IMR-90 (cell line): ENCODE measurements at regions not wholly inside any gene's neighbourhood (a gene's known extent, or its start where the extent isn't known, plus 50 kb on each side); places are given as distances from the start of the nearest gene placed in this dataset.

Source experiments
- ATAC-seq: fragments of 200-7000 bp; cut with Tn5 transposase; 2 replicates; pipeline ENCODE4 v1.9.1; 2020; ENCODE audit warnings: low read depth, mild to moderate bottlenecking, moderate library complexity
- BruUV-seq: library from RNA; stranded (reverse); fragments of 400-500 nt; replicated peaks from 2 replicates; lab custom pipeline; 2021; lab: Mats Ljungman, UMichigan
- CTCF ChIA-PET: fragments of 300-600 bp; formaldehyde crosslinking; extraction: SDS; loops from one replicate; lab custom pipeline; 2021; ENCODE audit warnings: antibody characterized with exemption; lab: Yijun Ruan, JAX
- POLR2A ChIA-PET: fragments of 300-600 bp; sonication (Branson Sonifier 250); formaldehyde crosslinking; loops from one replicate; lab custom pipeline; 2022; ENCODE audit warnings: antibody characterized with exemption; ENCODE audit not compliant: unreplicated experiment; lab: Charles Lee
- DNase-seq: peaks from one replicate; pipeline ENCODE4 v3.0.0; 2013
- H2AFZ ChIP-seq: replicated peaks from 2 replicates; pipeline ENCODE3; 2013; ENCODE audit warnings: low read length, mild to moderate bottlenecking; ENCODE audit not compliant: poor library complexity
- H2AK5ac ChIP-seq: 2 replicates; pipeline ENCODE4 v1.6.1; 2013; ENCODE audit warnings: low read depth, low read length, inconsistent platforms
- H2AK9ac ChIP-seq: replicated peaks from 2 replicates; pipeline ENCODE3; 2013; ENCODE audit warnings: mild to moderate bottlenecking, low read depth, low read length, moderate library complexity; ENCODE audit not compliant: poor library complexity
- H2BK120ac ChIP-seq: 2 replicates; pipeline ENCODE4 v1.6.1; 2013; ENCODE audit warnings: low read depth, low read length, inconsistent platforms
- H2BK15ac ChIP-seq: 3 replicates; pipeline ENCODE4 v1.6.1; 2013; ENCODE audit warnings: low read depth, low read length, inconsistent platforms
- H2BK20ac ChIP-seq: 2 replicates; pipeline ENCODE4 v1.6.1; 2013; ENCODE audit warnings: low read depth, mild to moderate bottlenecking, inconsistent platforms, low read length, moderate library complexity
- H2BK5ac ChIP-seq: 2 replicates; pipeline ENCODE4 v1.6.1; 2013; ENCODE audit warnings: mild to moderate bottlenecking, low read depth, low read length, inconsistent platforms; ENCODE audit not compliant: poor library complexity, severe bottlenecking
- H3K14ac ChIP-seq: replicated peaks from 2 replicates; pipeline ENCODE4 v1.6.1; 2013; ENCODE audit warnings: low read depth, low read length, inconsistent platforms
- H3K18ac ChIP-seq: 2 replicates; pipeline ENCODE4 v1.6.1; 2013; ENCODE audit warnings: low read depth, low read length, control low read depth
- H3K23ac ChIP-seq: 2 replicates; pipeline ENCODE4 v1.6.1; 2013; ENCODE audit warnings: low read depth, low read length, inconsistent platforms
- H3K27ac ChIP-seq: 2 replicates; pipeline ENCODE4 v1.5.1; 2013; ENCODE audit warnings: mild to moderate bottlenecking, control low read depth, low read length; ENCODE audit not compliant: insufficient read depth
- H3K27me3 ChIP-seq: 2 replicates; pipeline ENCODE4 v1.6.1; 2013; ENCODE audit warnings: low read length; ENCODE audit not compliant: control insufficient read depth, insufficient read depth
- H3K36me3 ChIP-seq: 2 replicates; pipeline ENCODE4 v1.6.1; 2013; ENCODE audit warnings: low read length, mixed read lengths; ENCODE audit not compliant: control insufficient read depth, insufficient read depth
- H3K4ac ChIP-seq: 2 replicates; pipeline ENCODE4 v1.6.1; 2013; ENCODE audit warnings: low read depth, low read length, inconsistent platforms
- H3K4me1 ChIP-seq: 2 replicates; pipeline ENCODE4 v1.6.1; 2013; ENCODE audit warnings: low read length, mixed read lengths; ENCODE audit not compliant: control insufficient read depth, insufficient read depth
- H3K4me2 ChIP-seq: 2 replicates; pipeline ENCODE4 v1.6.1; 2013; ENCODE audit warnings: low read depth, mild to moderate bottlenecking, control low read depth, low read length, moderate library complexity
- H3K4me3 ChIP-seq: 2 replicates; pipeline ENCODE4 v1.5.1; 2013; ENCODE audit warnings: low read depth, mild to moderate bottlenecking, control low read depth, low read length, moderate library complexity; ENCODE audit not compliant: insufficient read depth
- H3K56ac ChIP-seq: 2 replicates; pipeline ENCODE4 v1.6.1; 2013; ENCODE audit warnings: low read length, inconsistent platforms; ENCODE audit not compliant: insufficient read depth; ENCODE audit errors: extremely low read depth
- H3K79me1 ChIP-seq, 2 experiments: 2 replicates each; pipeline ENCODE4 v1.6.1; 2013; ENCODE audit warnings: low read length in 2 of 2, inconsistent platforms in 1 of 2, low read depth in 1 of 2
- H3K9ac ChIP-seq: 2 replicates; pipeline ENCODE4 v1.6.1; 2013; ENCODE audit warnings: low read depth, low read length, control low read depth
- H3K9me1 ChIP-seq: 2 replicates; pipeline ENCODE4 v1.6.1; 2013; ENCODE audit warnings: low read length, inconsistent platforms; ENCODE audit not compliant: insufficient read depth
- H3K9me3 ChIP-seq: 2 replicates; pipeline ENCODE4 v1.6.1; 2013; ENCODE audit warnings: low read length; ENCODE audit not compliant: control insufficient read depth, insufficient read depth
- H4K20me1 ChIP-seq: 2 replicates; pipeline ENCODE4 v1.6.1; 2013; ENCODE audit warnings: low read length, inconsistent platforms; ENCODE audit not compliant: insufficient read depth
- H4K5ac ChIP-seq: 2 replicates; pipeline ENCODE4 v1.6.1; 2013; ENCODE audit warnings: mild to moderate bottlenecking, low read depth, low read length, control low read depth
- H4K8ac ChIP-seq, 2 experiments: 2 replicates each; pipeline ENCODE4 v1.6.1; 2013; ENCODE audit warnings: low read depth in 2 of 2, low read length in 2 of 2, control low read depth in 1 of 2, inconsistent platforms in 1 of 2
- H4K91ac ChIP-seq: 2 replicates; pipeline ENCODE4 v1.6.1; 2013; ENCODE audit warnings: low read depth, low read length, inconsistent platforms; ENCODE audit not compliant: insufficient read depth
- BHLHE40 ChIP-seq: fragments of 150-350 bp; IDR thresholded peaks from 2 replicates; pipeline ENCODE4 v1.6.1; 2016; ENCODE audit warnings: mild to moderate bottlenecking, low read depth, low read length
- CEBPB ChIP-seq: IDR thresholded peaks from 2 replicates; pipeline ENCODE4 v1.6.1; 2012; ENCODE audit warnings: low read depth, low read length, improper control_type of control experiment
- CHD1 ChIP-seq: IDR thresholded peaks from 2 replicates; pipeline ENCODE4 v1.6.1; 2012; ENCODE audit warnings: low read depth, low read length, improper control_type of control experiment
- CTCF ChIP-seq: conservative IDR thresholded peaks from 2 replicates; pipeline ENCODE4 v1.5.1; 2012; ENCODE audit warnings: mild to moderate bottlenecking, low read depth, low read length, improper control_type of control experiment
- ELK1 ChIP-seq: fragments of 150-350 bp; IDR thresholded peaks from 2 replicates; pipeline ENCODE4 v1.6.1; 2016; ENCODE audit warnings: low read depth, mild to moderate bottlenecking, low read length, moderate library complexity, borderline replicate concordance
- FOS ChIP-seq: fragments of 150-350 bp; IDR thresholded peaks from 2 replicates; pipeline ENCODE4 v1.6.1; 2016; ENCODE audit warnings: low read depth, low read length
- MAFK ChIP-seq: IDR thresholded peaks from 2 replicates; pipeline ENCODE4 v1.6.1; 2012; ENCODE audit warnings: low read depth, low read length, improper control_type of control experiment
- MAZ ChIP-seq: IDR thresholded peaks from 2 replicates; pipeline ENCODE4 v1.6.1; 2012; ENCODE audit warnings: low read depth, mild to moderate bottlenecking, low read length, improper control_type of control experiment, moderate library complexity, borderline replicate concordance
- MXI1 ChIP-seq: IDR thresholded peaks from 2 replicates; pipeline ENCODE4 v1.6.1; 2012; ENCODE audit warnings: low read depth, mild to moderate bottlenecking, low read length, moderate library complexity, borderline replicate concordance
- NFE2L2 ChIP-seq: fragments of 150-350 bp; IDR thresholded peaks from 2 replicates; pipeline ENCODE4 v1.6.1; 2016; ENCODE audit warnings: low read depth, mild to moderate bottlenecking, low read length
- POLR2A ChIP-seq: IDR thresholded peaks from 2 replicates; pipeline ENCODE4 v1.6.1; 2012; ENCODE audit warnings: mild to moderate bottlenecking, low read depth, low read length
- RAD21 ChIP-seq: IDR thresholded peaks from 2 replicates; pipeline ENCODE4 v1.6.1; 2012; ENCODE audit warnings: low read length, improper control_type of control experiment
- RCOR1 ChIP-seq: IDR thresholded peaks from 2 replicates; pipeline ENCODE4 v1.6.1; 2012; ENCODE audit warnings: mild to moderate bottlenecking, low read length, improper control_type of control experiment; ENCODE audit not compliant: insufficient replicate concordance
- RFX5 ChIP-seq: IDR thresholded peaks from 2 replicates; pipeline ENCODE4 v1.8.0; 2012; ENCODE audit warnings: low read depth, mild to moderate bottlenecking, low read length, moderate library complexity
- SMC3 ChIP-seq: fragments of 150-350 bp; IDR thresholded peaks from 2 replicates; pipeline ENCODE4 v1.6.1; 2016; ENCODE audit warnings: low read depth, mild to moderate bottlenecking, antibody characterized with exemption, low read length, moderate library complexity
- USF2 ChIP-seq: fragments of 150-350 bp; IDR thresholded peaks from 2 replicates; pipeline ENCODE4 v1.6.1; 2017; ENCODE audit warnings: mild to moderate bottlenecking, antibody characterized with exemption, low read length, low read depth
- WGBS, 2 experiments: methylation state at CpG; one replicate each; pipeline versions ENCODE4 v1.1.5 to v1.1.7; 2013; ENCODE audit warnings: missing lambda C conversion rate in 2 of 2; ENCODE audit not compliant: insufficient read length in 1 of 2; ENCODE audit errors: extremely low coverage in 2 of 2; 5-methylcytosine and 5-hydroxymethylcytosine counted together
- dilution Hi-C: fragments of 300-500 bp; cut with HindIII; formaldehyde crosslinking; loops from one replicate; pipeline ENCODE4 v1.14.3; 2018; ENCODE audit warnings: low sequenced_read_pairs; ENCODE audit not compliant: unreplicated experiment
- in situ Hi-C: fragments of 300-500 bp; cut with MboI; formaldehyde crosslinking; loops from 3 replicates; pipeline ENCODE4 v1.14.3; 2019; ENCODE audit warnings: low sequenced_read_pairs, inconsistent platforms, mixed read lengths
- intact Hi-C: fragments of 100-400 bp; cut with micrococcal nuclease; formaldehyde crosslinking; loops from 2 replicates; pipeline ENCODE4 v1.10.0; 2022

GRCh38 chr10:3950676-3951275 is 165.8 kb upstream of the KLF6 start:
- H3K9me1 ChIP-seq, result peaks cover 5% of the 10 kb centered on the region; the same call in 1 of the 2 replicates
- in situ Hi-C loops, result no loop called here
- no peak overlapping the region for H2AK9ac ChIP-seq
- no peak overlapping the region for H2BK120ac ChIP-seq
- intact Hi-C loops, result no loop called here
- DNase-seq (no peak), ATAC-seq (no peak)
- H2AFZ ChIP-seq, result no peak overlapping the region
- no peak overlapping the region for H4K8ac ChIP-seq
- no peak overlapping the region for H3K4ac ChIP-seq
- no peak overlapping the region for H3K4me3 ChIP-seq
- POLR2A ChIA-PET, result no interaction called here
- H3K18ac ChIP-seq, result no peak overlapping the region
- H3K27me3 ChIP-seq, result no peaks in the 10 kb centered on the region
- H2BK5ac ChIP-seq, result no peak overlapping the region
- H2BK20ac ChIP-seq, result no peak overlapping the region
- peaks cover 5% of the 10 kb centered on the region for H3K4me1 ChIP-seq
- H2AK5ac ChIP-seq, result no peak overlapping the region
- CTCF ChIA-PET, result no interaction called here
- TF ChIP-seq RCOR1, result no peak
- no peak for TF ChIP-seq BHLHE40
- TF ChIP-seq RFX5, result no peak
- no peak for TF ChIP-seq POLR2A
- no peak for TF ChIP-seq FOS
- no peak for TF ChIP-seq CHD1
- no peak for TF ChIP-seq CEBPB
- no peak for TF ChIP-seq NFE2L2
- TF ChIP-seq RAD21, result no peak
- TF ChIP-seq CTCF, result no peak
- no peak for TF ChIP-seq SMC3
- no peak for TF ChIP-seq MXI1
- TF ChIP-seq USF2, result no peak
- TF ChIP-seq ELK1, result no peak
- TF ChIP-seq MAZ, result no peak
- no peak for TF ChIP-seq MAFK
- H2BK15ac ChIP-seq, result no peak overlapping the region
- no peak overlapping the region for H4K5ac ChIP-seq
- H4K20me1 ChIP-seq, result no peaks in the 10 kb centered on the region
- H3K14ac ChIP-seq, result no peak overlapping the region
- no peak overlapping the region for H4K91ac ChIP-seq
- H3K56ac ChIP-seq, result no peak overlapping the region
- H3K4me2 ChIP-seq, result no peak overlapping the region
- 100% methylated on average over 2 of the region's 12 CpGs; no CpG with 5 or more reads in 1 of the 2 experiments for WGBS, 2 experiments
- no peaks in the 10 kb centered on the region for H3K36me3 ChIP-seq
- H3K79me1 ChIP-seq, result no peaks in the 10 kb centered on the region
- BruUV-seq, result no TSS peak
- H3K23ac ChIP-seq, result no peak overlapping the region
- H3K9ac ChIP-seq, result no peak overlapping the region
- H3K27ac ChIP-seq, result no peak overlapping the region
- no peaks in the 10 kb centered on the region for H3K9me3 ChIP-seq
- dilution Hi-C loops, result no loop called here
